ENCODE measurements at regions not wholly inside any gene's neighbourhood (a gene's known extent, or its start where the extent isn't known, plus 50 kb on each side); places are given as distances from the start of the nearest gene placed in this dataset.
"Not testable (repeated sequence)": the region's sequence is repeated elsewhere in the genome, so short reads cannot be mapped to it uniquely, and the experiment has no call there.

DNA sequence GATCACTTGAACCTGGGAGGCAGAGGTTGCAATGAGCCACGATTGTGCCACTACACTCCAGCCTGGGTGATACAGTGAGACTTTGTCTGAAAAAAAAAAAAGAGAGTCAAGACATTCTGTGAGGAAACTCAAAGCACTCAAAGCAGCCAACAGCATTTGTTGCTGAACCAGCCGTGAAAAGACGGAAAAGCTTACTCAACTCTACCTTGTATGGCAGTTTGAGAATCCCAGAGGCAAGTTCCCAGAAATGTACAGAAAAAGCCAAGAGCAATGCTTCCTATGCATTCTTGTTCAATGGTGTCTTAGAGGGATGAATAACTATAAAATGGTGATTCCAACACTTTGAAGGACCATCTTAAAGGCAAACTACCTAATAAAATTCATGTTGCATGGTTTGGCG is 170.2 kb downstream of the HSD17B3 start:
- DNase-seq (ENCODE audit: low read depth in 3 of 3) = no peak

DNA sequence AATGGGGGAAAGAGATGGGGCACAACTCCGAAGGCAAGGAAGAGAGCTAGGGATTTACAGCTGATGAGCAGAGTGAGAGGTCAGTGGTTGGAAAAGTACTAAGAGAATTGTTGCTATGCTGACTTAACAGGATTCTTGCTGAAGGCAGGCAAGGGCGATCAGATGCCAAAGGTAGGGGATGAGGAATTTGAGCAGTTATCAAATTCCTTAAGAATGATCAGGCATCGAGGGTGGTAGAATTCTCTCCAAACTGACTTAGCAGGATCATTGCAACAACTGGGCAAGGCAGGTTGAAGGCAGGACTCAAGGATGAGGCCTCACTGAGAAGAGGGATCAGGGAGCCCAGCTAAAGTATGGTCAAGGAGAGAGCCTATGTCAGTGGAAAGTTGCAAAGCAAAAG is 171.0 kb downstream of the HSD17B3 start:
- no peak for DNase-seq (ENCODE audit: low read depth in 3 of 3)

DNA sequence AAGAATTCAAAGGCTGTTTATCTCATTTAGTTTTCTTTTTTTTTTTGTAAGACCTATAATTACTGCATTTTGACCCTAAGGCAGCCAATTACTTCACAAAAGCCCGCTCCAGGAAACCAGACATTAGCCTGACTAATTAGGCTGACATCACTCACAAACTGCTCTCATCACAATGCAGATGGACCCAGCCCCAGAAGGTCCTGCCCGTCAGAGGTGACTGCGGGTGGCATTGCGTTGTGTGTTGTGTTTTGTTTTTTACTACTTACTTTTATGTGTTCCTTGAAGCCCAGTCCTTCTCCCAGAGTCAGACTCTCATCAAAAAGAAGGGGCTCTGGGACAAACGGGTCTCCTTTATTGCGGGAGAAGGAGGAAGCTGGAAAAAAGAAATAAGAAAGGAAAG is 172.2 kb downstream of the HSD17B3 start:
- no peak for DNase-seq (ENCODE audit: low read depth in 3 of 3)

DNA sequence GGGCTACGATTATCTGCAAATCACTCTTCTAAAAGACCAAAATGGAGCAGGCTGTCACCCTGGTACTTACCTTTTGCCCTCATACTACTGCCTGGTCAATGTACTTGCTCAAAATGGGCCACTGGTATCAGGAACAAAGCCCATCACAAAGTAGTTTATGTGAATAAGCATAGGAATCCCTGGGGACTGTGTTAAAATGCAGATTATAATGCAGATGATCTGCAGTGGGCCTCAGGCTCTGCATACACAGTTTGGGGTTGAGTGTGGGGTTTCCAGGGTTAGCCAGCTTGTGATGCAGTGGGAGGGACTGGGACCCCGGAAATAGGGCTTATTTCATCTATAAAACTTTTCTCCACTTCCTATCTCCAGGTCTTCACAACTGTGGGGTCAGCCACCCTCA is 173.1 kb downstream of the HSD17B3 start:
- DNase-seq (ENCODE audit: low read depth in 3 of 3) = no peak

DNA sequence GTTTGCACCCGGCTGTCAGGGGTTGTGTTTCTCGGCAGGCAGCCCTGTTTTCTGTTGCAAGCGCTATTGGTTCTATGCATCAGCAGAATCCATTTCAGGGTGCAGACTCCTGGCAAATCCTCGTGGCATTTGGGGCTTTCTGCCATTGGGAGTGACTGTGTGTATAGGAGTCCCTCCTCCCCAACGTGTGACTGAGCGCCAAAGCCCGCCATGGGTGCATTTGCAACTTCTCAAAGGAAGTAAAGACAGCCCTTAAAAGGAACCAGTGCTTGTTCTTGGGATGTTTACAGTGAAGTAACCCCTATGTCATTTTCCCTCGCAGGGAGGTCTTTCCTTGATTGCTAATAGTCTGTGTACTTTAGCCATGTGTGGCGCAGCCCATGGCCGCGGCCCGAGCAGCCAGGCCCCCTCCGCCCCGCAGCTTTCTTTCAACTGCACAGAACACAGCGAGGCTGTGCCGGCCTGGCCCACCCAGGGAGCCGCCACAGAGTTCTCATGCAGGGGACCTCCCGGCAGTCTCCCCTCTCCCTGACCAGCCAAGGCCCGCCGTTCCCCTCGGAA is 175.6 kb downstream of the HSD17B3 start:
- DNase-seq (ENCODE audit: low read depth in 3 of 3) = no peak

DNA sequence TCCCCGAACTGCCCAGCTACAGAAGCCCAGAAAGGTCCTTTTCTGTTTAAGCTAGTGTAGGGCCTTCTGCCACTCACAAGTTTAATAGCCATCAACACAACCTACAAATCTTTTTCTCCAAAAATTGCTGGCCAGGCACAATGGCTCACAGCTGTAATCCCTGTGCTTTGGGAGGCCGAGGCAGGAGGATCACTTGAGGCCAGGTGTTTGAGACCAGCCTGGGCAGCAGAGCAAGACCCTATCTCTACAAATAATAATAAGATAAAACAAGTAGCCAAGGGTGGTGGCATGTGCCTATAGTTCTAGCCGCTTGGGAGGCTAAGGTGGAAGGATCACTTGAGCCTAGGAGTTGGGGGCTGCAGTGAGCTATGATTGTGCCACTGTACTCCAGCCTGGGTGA is 176.4 kb downstream of the HSD17B3 start:
- no peak for DNase-seq (ENCODE audit: low read depth in 3 of 3)

DNA sequence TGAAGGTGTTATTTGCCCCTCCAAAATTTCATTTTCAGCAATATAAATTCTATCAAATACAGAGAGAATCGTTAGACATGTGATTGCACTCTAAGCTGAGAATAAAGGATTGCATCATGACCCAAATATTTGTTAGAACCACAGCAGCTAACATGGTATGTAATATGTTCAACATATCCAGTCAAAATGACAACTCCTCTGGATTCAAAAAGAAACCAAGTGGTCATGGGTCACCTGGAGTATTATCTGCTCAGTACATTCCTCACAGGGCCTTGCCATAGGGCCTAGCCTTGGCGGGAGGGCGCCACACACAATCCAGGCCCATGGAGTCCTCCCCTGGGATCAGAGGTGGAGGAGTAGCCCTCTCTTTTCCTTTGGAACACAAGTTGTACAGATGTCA is 179.2 kb downstream of the HSD17B3 start:
- DNase-seq (ENCODE audit: low read depth in 3 of 3) = no peak

DNA sequence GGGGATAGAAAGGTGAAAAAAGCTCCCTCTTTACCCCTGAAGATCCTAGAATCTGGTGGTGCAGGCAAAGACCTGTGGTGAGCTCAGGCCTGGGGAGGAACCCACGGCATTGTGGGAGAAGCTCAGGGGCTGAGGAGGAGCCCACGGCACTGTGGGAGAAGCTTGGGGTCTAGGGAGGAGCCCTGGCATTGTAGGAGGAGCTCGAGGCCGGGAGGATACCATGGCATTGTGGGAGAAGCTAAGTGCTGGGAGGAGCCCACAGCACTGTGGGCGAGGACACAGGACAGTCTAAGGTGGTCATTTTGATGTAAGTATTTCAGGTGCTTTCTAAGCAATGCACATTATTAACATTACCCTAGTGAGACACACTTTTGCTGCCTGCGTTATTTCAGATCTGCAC is 179.7 kb downstream of the HSD17B3 start:
- no peak for DNase-seq (ENCODE audit: low read depth in 3 of 3)

DNA sequence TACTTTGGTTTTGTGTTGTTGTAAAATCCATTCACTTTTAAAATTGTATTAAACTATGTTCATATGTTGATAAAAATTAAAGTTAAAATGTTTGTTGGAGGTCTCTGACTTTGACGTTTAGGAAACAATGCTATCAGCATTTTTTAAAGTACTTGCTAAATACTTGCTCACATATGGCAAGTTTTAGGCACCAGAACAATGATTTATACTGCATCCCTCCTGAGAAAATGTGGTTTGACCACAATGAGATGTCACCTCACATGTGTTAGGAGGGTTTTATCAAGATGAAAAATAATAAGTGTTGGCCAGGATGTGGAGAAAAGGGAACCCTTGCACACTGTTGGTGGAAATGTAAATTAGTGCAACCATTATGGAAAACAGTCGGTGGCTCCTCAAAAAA is 180.8 kb downstream of the HSD17B3 start:
- no peak for DNase-seq (ENCODE audit: low read depth in 3 of 3)

DNA sequence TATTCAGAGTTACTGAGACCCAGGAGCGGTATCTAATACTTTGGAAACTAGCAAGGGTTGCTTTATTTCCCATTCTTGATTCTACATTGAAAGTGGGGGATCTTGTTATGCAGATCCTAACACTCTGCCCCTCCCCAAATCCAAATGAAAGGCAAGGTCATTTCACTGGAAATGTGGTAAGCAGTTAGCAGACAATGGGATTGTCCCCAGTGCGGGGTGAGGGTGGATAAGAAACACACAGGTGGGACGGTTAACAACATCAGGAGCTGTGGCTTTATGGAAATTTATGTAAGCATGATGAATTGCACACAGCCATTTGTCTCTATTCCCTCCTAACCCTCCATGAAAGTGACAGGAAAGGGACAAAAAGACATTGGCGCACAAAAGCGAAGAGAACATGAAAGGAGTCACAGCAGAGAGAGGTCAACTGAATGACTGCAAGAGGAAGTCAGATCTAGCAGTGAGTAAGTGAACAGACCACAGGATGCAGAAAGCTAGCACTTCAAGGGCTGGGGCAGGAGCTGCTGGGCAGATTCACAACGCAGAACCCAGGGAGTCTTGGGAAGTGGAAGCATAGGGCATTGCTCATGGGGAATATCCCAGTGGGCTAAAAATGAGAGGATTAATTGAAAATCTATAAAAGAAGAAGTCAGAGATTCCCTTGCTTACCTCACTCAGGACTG is 184.4 kb downstream of the HSD17B3 start:
- DNase-seq (ENCODE audit: low read depth in 3 of 3) = no peak

DNA sequence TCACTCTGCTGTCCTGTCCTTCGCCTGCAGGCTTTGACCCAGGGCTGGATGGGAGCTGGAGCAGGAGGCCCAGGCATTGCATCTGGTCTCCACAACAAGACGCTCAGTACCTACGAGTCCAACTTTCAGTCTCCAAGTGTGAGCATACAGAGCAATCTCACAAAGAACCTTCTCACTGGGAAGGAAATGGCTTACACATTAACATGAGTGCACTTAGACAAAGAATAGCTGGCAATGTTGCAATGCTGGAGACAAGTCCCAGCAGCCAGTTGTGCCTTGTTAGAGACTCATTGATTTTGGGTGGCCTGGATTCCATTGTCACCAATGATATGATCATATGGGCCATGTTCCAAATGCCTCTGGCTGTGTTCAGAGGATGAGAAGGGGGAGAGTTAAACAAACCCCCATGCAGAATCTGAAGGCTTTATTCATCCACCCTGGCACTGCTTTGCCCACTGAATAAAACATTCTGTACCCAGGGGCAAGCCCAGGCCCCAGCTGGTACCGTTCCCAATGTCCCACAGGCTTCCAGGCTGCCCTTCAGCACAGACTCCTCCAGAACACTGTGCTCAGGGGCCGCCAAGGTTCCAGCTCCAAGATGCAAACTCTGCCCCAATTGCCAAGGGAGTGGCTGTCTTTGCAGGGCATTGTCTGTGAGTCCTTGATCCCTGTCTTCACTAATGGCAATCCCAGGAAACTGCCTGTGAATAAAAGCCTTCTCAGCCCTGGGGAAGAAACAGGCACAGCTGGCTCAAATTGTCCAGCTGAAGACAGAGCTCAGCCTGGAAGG is 185.5 kb downstream of the HSD17B3 start:
- DNase-seq (ENCODE audit: low read depth in 3 of 3) = no peak

DNA sequence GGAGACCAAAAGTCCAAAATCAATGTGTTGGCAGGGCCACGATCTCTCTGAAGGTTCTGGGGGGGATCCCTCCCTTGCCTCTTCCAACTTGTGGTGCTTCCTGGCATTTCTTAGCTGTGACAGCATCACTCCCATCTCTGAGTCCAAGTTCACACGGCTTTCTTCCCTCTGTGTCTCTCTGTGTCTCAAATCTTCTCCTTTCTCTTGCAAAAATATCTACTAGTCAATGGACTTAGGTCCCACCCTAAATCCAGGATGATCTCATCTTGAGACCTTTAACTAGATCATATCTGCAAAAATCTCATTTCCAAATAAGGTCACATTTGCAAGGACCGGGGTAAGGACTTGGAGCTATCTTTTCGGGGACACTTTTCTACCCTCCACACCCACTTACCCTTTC is 186.1 kb downstream of the HSD17B3 start:
- no peak for DNase-seq (ENCODE audit: low read depth in 3 of 3)

DNA sequence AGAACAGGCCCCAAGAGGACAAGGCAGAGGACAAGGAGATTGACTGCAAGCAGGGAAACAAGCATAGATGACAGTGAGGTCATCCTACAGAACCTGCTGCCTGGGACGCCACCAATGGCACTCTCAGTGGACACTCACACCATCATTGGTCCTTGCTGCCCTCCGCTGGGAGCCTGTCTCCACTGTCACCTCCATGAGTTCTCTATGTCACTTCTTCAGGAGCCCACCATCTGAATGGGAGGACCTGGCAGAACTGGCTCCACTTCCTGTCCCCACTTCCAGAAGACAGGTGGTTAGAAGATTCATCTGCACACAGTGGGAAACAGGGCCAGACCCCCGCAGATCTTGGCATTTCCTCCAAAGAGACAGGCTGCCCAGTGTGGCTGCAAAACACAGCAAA is 188.9 kb downstream of the HSD17B3 start:
- no peak for DNase-seq (ENCODE audit: low read depth in 3 of 3)

DNA sequence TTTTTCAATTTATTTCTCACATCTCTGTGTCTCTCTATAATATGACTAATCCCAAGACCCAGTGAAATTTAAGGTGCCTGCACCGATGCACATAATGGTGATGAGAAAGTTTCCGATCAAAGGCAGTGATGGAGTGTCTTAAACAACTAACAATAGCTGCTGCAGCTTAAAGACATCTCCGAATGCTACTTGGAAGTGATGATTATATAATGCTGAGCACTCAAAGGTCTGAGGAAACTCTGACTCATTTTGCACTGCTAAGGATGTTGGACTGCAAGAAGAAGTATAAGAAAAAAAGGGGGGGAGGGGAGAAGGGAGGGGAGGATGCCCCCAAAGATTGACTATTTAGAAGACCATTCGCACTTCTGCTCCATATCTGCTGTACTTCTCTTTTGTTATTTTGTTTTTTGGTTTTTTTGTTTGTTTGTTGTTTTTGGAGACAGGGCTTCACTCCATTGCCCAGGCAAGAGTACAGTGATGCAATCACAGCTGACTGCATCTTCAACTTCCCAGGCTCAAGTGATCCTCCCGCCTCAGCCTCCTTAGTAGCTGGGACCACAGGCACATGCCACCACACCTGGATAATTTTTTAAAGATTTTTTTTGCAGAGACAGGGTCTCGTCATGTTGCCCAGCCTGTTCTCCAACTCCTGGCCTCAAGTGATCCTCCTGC is 192.2 kb downstream of the HSD17B3 start:
- no peak for DNase-seq (ENCODE audit: low read depth in 3 of 3)

DNA sequence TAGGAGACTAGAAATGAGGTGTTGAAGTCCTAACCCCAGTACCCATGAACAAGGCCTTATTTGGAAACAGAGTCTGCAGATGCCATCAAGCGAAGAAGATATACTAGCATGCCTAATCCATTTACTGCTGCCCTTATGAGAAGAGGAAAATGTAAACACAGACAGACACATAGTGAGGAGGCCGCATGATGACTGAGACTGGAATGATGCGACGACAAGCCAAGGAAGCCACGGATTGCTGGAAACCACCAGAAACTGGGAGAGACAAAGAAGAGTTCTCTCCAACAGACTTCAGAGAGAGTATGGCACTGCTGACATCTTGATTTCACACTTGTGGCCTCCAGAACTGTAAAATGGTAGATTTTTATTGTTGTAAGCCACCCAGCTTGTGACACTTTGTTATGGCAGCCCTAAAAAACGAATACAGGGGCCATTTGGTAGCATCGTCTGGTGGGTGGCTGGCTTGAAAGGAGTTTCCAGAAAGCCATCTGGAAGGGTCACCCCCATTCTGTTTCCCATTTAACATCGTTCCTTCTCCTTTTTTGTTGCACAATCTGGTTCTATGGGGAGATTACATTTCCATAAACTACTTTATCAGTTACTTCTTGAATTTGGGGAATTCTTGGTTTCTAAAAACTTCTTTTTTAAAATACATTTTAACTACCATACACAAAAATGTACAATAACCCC is 193.1 kb downstream of the HSD17B3 start:
- DNase-seq (ENCODE audit: low read depth in 3 of 3) = no peak

DNA sequence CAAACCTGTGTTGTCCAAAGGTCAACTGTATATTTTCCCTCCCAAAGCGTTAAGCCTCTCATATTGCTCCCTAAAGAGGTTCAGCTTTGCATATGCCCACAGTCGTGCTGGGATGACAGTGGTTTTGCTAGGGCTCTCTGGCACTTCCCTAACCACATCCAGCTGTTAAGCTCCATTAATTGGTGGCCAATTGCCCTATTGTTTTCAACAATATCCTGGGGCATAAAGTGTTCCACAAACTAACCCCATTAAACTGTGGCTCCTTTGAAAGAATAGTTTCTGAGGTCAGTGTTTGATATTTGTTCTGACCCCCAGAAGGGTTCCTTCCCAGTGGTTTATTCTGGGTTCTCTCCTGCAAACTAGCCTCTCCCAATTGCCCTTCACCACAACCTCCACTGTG is 194.5 kb downstream of the HSD17B3 start:
- DNase-seq (ENCODE audit: low read depth in 3 of 3) = no peak

DNA sequence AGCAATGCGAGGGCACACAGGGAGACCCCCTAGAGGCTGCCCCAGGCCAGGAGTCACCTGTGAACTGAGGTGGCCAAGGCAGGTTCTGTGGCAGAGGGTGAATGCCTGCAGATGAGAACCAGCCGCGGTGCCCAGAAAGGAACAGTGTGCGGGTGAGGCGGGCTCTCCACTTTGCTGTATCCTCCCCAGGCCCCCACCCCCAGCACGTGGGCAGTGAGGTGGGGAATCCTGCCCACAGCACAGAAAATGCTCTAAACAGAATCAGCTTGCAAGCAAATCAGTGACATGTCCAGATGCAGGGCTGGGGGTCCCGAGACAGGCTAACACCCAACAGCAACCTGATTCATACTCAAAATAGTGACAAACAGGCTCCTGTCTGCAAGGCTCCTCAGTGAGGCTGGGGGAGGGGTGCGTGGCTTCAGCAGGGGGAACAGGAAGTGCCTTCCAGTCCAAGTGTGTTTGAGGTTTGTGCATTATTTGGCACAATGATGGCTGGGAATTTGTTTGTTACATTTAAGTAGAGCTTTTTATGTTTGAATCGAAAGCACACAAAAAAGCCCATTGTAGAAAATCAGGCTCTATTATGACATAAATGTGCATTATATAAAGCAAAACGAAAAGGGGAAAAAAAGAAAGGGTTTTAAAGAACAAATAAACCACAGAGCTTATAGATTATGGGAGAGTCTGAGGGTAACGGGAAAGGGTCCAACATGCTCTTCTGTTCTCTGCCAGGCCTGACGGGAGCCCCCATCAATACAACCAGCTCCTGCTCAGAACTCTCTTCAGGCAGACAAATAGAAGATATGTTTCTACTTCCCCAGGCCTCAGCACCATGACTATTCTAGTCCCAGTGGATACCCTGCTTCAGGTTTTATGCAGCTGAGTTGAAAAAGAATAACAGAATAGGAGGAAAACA is 201.3 kb downstream of the HSD17B3 start:
- no peak for DNase-seq (ENCODE audit: low read depth in 3 of 3)

DNA sequence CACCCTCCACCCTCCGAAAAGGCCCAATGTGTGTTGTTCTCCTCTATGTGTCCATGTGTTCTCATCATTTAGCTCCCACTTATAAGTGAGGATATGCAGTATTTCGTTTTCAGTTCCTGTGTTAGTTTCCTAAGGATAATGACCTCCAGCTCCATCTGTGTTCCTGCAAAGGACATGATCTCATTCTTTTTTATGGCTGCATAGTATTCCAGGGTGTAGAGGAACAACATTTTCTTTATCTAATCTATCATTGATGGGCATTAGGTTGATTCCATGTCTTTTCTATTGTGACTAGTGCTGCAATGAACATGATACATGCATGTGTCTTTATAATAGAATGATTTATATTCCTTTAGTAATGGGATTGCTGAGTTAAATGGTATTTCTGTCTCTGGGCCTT is 211.3 kb downstream of the HSD17B3 start:
- not testable (repeated sequence) for DNase-seq (ENCODE audit: low read depth in 3 of 3)

DNA sequence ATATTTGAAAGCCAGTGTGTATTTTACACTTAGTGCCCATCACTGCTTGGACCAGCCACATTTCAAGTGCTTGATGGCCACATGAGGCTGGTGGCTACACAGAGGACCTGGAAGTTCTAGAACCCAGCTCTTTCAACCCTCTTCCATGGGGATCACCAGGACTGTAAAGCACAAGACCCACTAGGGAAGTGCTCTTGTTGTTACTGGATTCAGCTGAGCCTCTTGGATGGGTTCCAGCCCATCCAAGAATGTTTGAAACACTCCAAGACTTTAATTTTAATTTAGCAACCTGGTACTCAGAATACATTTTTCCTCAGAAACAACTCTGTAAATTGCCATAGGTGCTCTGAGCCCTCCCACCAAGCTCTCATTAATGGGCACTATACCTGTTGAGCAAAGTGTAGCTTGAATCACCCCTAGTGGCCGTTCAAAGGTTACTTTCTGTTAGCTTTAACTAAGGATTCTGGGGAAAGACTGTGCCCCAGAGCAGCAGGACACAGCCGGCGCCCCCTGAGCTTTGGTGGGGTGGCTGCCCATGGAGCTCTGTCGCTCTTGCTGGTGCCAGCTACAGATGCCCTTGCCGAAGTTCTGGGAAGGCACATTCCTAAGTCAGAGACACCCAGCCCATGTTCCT is 212.4 kb downstream of the HSD17B3 start:
- no peak for DNase-seq (ENCODE audit: low read depth in 3 of 3)

DNA sequence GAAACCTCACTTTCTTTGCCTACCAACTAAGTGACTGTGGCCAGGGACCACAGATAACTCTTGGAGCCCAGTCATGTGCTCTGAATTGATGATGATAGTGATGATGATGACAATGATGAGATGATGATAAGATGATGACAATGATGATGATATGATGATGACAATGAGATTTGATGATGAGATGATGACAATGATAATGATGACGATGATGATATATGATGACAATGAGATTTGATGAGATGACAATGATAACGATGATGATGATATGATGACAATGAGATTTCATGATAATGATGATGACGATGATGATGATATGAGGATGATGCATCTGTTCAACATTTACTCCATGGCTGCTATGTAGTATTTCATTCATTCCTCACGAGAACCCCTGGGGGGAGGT is 213.0 kb downstream of the ERCC6L2 start:
- no peak for DNase-seq (ENCODE audit: low read depth in 3 of 3)

All from stimulated activated CD4-positive, alpha-beta T cell treated with anti-CD3 and anti-CD28 coated beads, TNF-alpha, amount 100 ng/mL, for 4 hours (primary cell).